ENCODE measurements at regions not wholly inside any gene's neighbourhood (a gene's known extent, or its start where the extent isn't known, plus 50 kb on each side); places are given as distances from the start of the nearest gene placed in this dataset.
"Not testable (repeated sequence)": the region's sequence is repeated elsewhere in the genome, so short reads cannot be mapped to it uniquely, and the experiment has no call there.

DNA sequence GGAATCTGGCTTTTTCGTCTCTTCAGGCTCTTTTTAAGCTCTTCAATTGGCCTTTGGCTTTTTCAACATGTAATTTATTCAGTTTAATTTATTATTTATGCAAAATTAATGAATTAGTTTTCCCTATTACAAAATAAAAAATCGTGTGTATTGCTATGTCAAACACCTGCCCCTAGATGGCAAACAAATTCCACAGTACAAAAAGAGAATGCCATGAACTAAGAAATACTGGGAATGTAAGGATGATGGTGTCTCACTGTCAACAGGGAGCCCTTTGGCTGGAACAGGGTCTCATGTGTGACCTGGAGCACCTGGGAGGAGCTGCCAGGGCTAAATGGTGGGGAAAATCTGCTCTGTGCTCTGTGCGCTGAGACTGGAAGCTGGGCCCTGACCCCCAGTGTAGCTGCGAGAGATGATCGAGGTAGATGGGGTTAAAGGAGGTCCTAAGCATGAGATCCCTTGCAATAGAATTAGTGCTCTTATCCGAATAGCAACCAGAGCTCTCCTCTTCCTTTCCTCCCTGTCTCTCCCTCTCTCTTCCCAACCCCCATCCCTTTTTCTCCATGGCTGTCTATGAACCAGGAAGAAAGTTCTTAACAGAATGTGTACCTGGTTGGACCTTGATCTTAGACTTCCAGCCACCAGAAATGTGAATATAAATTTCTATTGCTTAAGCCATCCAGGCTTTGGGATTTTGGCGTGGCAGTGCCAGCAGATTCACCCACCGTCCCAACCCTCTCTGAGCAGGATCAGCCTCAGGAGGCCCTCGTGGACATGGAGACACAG is 1183.5 kb downstream of the RPIA start:
- TF ChIP-seq, protein P1, sequence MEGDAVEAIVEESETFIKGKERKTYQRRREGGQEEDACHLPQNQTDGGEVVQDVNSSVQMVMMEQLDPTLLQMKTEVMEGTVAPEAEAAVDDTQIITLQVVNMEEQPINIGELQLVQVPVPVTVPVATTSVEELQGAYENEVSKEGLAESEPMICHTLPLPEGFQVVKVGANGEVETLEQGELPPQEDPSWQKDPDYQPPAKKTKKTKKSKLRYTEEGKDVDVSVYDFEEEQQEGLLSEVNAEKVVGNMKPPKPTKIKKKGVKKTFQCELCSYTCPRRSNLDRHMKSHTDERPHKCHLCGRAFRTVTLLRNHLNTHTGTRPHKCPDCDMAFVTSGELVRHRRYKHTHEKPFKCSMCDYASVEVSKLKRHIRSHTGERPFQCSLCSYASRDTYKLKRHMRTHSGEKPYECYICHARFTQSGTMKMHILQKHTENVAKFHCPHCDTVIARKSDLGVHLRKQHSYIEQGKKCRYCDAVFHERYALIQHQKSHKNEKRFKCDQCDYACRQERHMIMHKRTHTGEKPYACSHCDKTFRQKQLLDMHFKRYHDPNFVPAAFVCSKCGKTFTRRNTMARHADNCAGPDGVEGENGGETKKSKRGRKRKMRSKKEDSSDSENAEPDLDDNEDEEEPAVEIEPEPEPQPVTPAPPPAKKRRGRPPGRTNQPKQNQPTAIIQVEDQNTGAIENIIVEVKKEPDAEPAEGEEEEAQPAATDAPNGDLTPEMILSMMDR (IDR thresholded peaks at IDR 0.05), result not testable (repeated sequence)
- not testable (repeated sequence) for TF ChIP-seq POLR2A (IDR thresholded peaks at IDR 0.05)

Data from uterus (tissue), 2 donors.